ENCODE measurements at regions not wholly inside any gene's neighbourhood (a gene's known extent, or its start where the extent isn't known, plus 50 kb on each side); places are given as distances from the start of the nearest gene placed in this dataset.

DNA sequence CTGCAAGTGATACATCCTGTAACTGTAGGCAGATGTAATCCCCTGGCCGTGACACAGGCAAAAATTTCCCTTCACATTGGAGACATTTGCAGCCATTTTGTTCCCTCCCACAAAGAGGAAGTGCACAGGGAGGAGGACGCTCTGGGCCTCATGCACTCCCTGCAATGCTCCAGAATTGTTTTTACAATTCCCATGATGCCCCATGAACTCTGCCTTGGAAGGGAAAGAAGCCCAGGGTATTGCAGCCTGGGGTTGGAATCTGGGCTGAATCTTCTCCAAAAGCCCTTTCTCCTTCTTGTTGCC is 491.7 kb downstream of the CCDC171 start:
- no peak for DNase-seq
- Histone ChIP-seq H3K4me1 (no peaks in the 10 kb centered on the region), H3K9me3 (no peaks in the 10 kb centered on the region), H3K27me3 (no peaks in the 10 kb centered on the region), H3K4me3 (no peak overlapping the region), H3K27ac (no peak overlapping the region), H3K36me3 (no peaks in the 10 kb centered on the region)
- intact Hi-C loops (cut with DNase I) = no loop called here
- TF ChIP-seq POLR2A (IDR thresholded peaks at IDR 0.05) = no peak
- TF ChIP-seq, protein P1, sequence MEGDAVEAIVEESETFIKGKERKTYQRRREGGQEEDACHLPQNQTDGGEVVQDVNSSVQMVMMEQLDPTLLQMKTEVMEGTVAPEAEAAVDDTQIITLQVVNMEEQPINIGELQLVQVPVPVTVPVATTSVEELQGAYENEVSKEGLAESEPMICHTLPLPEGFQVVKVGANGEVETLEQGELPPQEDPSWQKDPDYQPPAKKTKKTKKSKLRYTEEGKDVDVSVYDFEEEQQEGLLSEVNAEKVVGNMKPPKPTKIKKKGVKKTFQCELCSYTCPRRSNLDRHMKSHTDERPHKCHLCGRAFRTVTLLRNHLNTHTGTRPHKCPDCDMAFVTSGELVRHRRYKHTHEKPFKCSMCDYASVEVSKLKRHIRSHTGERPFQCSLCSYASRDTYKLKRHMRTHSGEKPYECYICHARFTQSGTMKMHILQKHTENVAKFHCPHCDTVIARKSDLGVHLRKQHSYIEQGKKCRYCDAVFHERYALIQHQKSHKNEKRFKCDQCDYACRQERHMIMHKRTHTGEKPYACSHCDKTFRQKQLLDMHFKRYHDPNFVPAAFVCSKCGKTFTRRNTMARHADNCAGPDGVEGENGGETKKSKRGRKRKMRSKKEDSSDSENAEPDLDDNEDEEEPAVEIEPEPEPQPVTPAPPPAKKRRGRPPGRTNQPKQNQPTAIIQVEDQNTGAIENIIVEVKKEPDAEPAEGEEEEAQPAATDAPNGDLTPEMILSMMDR (IDR thresholded peaks at IDR 0.05) = no peak
- 52 to 67% methylated on average over 2 of the region's 2 CpGs for WGBS, 2 donors

DNA sequence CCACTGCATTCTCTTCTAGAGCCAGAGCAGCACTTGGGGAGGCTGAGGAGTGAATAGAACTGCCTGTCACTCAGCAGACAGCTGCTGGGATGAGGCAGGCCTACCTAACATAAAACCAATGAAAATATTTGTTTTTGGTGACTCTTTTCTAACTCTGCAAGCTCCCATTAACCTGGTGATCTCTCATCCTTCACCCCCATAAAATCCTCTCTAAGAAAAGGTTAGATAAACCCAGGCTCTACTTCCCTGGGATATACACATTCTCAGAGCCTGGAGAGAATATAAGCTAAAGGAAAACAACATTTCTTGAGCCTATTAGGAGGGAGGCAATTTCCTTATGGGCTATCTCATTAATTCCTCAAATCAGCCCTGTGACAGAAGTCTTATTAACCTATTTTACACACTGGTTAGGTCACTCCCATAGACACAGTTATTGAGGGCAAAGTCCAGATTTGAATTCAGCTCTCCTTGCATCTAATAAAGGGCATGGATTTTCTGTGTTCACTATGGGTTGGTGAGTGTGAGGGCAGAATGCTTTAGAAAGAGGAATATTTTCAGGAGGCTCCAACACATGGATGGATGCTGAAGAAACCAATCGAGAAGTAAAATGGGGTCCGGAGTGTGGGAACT is 492.9 kb downstream of the CCDC171 start:
- no peaks in the 10 kb centered on the region for H3K36me3 ChIP-seq
- no peak overlapping the region for H3K4me3 ChIP-seq
- TF ChIP-seq POLR2A (IDR thresholded peaks at IDR 0.05) = no peak
- TF ChIP-seq, protein P1 (IDR thresholded peaks at IDR 0.05) = no peak
- 96 to 97% methylated on average over 2 of the region's 2 CpGs for WGBS, 2 donors
- intact Hi-C loops (cut with DNase I) = no loop called here
- H3K9me3 ChIP-seq = no peaks in the 10 kb centered on the region
- DNase-seq = no peak
- no peaks in the 10 kb centered on the region for H3K27me3 ChIP-seq
- no peaks in the 10 kb centered on the region for H3K4me1 ChIP-seq
- no peak overlapping the region for H3K27ac ChIP-seq

DNA sequence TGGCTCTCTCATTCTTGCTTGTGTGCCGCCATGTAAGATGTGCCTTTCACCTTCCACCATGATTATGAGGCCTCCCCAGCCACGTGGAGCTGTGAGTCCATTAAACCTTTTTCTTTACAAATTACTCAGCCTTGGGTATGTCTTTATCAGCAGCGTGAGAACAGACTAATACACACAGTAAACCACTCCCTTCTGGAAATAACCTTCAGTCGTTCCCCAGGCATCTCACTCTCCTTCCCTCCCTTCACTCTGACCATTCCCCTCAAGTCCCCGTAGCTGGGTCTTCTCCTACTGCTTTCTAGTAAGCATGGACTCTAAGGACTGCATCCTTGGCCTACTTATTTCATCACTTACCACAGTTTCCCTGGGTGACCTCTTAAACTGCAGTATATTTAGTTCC is 493.9 kb downstream of the CCDC171 start:
- no peak for DNase-seq
- no peak for TF ChIP-seq POLR2A (IDR thresholded peaks at IDR 0.05)
- TF ChIP-seq, protein P1 (IDR thresholded peaks at IDR 0.05) = no peak
- WGBS, 2 donors = 46 to 63% methylated on average over 5 of the region's 5 CpGs
- no peaks in the 10 kb centered on the region for H3K36me3 ChIP-seq
- no peak overlapping the region for H3K4me3 ChIP-seq
- H3K4me1 ChIP-seq = no peaks in the 10 kb centered on the region
- intact Hi-C loops (cut with DNase I) = no loop called here
- H3K27me3 ChIP-seq = no peaks in the 10 kb centered on the region
- no peak overlapping the region for H3K27ac ChIP-seq
- H3K9me3 ChIP-seq = no peaks in the 10 kb centered on the region

DNA sequence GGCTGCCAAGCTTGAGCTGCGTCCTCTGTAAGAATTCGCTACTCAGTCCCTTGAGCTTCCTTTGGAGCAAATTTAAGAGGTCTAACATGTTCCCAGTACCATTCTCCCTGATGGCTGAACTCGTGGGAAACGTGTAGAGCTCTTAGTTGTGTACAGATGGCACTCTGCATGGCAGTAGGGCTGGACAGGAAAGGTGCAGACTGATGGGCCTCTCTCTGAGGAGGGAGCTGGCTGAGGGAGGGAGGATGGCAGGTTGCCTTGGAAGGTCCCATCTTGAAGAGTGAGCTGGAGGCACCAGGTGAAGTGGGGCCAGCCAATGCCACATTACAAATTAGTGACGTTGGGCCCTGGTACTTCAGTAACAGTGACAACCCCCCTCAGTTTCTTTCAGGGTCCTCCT is 495.3 kb downstream of the CCDC171 start:
- H3K27me3 ChIP-seq = no peaks in the 10 kb centered on the region
- DNase-seq = no peak
- TF ChIP-seq, protein P1 (IDR thresholded peaks at IDR 0.05) = no peak
- TF ChIP-seq POLR2A (IDR thresholded peaks at IDR 0.05) = no peak
- 75% methylated on average over 4 to 5 of the region's 5 CpGs for WGBS, 2 donors
- no peak overlapping the region for H3K27ac ChIP-seq
- intact Hi-C loops (cut with DNase I) = no loop called here
- no peaks in the 10 kb centered on the region for H3K4me1 ChIP-seq
- no peak overlapping the region for H3K4me3 ChIP-seq
- no peaks in the 10 kb centered on the region for H3K9me3 ChIP-seq
- no peaks in the 10 kb centered on the region for H3K36me3 ChIP-seq

DNA sequence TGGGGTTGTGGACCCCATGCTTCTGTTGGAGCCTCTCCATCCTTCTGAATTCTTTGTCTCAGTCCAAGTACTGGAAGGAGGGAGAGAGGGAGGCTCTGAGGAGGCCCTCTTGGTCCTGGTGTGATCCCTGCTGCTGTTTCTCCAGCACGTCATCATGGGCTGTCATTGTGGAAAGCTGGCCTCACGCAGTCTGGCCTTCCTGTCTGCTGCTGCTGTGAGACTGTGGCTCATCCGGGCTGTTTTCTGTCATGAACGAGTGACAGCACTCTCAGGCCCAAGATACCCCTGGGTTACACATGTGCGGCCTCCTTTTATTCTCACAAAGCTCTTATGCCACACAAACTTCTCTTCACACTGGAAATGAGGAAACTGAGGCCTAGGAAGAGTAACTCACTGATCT is 499.3 kb downstream of the CCDC171 start:
- no peak overlapping the region for H3K27ac ChIP-seq
- H3K4me1 ChIP-seq = no peaks in the 10 kb centered on the region
- no peaks in the 10 kb centered on the region for H3K9me3 ChIP-seq
- no peak for DNase-seq
- H3K36me3 ChIP-seq = no peaks in the 10 kb centered on the region
- 84 to 100% methylated on average over 1 to 4 of the region's 5 CpGs for WGBS, 2 donors
- no peak for TF ChIP-seq POLR2A (IDR thresholded peaks at IDR 0.05)
- TF ChIP-seq, protein P1 (IDR thresholded peaks at IDR 0.05) = no peak
- H3K4me3 ChIP-seq = no peak overlapping the region
- no peaks in the 10 kb centered on the region for H3K27me3 ChIP-seq
- intact Hi-C loops (cut with DNase I) = no loop called here

Data from esophagus squamous epithelium (tissue), 5 donors.